ENCODE measurements at regions not wholly inside any gene's neighbourhood (a gene's known extent, or its start where the extent isn't known, plus 50 kb on each side); places are given as distances from the start of the nearest gene placed in this dataset.

GRCh38 chr1:38700077-38700470 lies 159.5 kb downstream of the RRAGC start (continued):
- TF ChIP-seq NR1H2 (CRISPR knock-in tag; IDR thresholded peaks at IDR 0.05), result no peak
- TF ChIP-seq, protein P1, sequence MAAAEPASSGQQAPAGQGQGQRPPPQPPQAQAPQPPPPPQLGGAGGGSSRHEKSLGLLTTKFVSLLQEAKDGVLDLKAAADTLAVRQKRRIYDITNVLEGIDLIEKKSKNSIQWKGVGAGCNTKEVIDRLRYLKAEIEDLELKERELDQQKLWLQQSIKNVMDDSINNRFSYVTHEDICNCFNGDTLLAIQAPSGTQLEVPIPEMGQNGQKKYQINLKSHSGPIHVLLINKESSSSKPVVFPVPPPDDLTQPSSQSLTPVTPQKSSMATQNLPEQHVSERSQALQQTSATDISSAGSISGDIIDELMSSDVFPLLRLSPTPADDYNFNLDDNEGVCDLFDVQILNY (CRISPR knock-in tag; IDR thresholded peaks at IDR 0.05), result no peak
- TF ChIP-seq RORB (CRISPR knock-in tag; IDR thresholded peaks at IDR 0.05), result no peak
- no peak for TF ChIP-seq ZNF219 (CRISPR knock-in tag; IDR thresholded peaks at IDR 0.05; ENCODE audit: borderline replicate concordance)

DNA sequence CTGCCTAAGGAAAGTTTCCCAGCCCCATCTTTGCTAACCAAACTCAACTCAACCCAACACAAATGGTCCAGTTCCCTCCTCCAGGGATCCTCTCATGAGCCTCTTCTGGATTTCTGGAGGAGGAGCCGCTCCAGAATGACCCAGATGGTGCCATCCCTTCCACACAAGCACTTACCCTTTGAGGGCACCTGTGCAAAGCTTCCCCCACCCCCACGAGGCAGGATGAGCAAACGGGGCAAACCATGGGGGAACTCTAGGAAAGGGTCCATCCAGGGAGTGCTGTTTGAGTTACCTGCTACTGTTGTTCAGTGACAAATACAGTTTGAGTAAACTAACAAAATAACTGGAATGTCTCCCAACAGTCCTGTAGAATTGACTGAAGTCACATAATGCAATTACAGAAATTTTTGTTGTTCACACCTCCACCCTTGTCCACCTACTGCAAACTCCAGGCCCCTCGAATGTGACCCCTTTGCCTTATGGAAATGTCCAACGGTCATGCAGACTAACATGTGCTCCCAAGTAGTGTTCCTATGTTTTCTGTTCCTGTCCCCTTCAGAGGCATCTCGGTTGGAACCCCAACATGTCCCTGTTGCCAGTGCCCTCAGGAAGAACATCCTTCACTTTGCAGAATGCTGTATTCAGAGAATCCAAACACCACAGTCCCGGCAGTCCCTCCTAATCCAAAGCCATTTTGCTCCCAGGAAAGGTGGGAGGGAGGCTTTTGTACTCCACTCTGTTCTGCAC lies 160.1 kb downstream of the RRAGC start:
- no peak for TF ChIP-seq PRDM15 (CRISPR knock-in tag; IDR thresholded peaks at IDR 0.05)
- no peak for TF ChIP-seq ATF3 (CRISPR knock-in tag; conservative IDR thresholded peaks at IDR 0.05)
- no peak for TF ChIP-seq GRHL2 (CRISPR knock-in tag; IDR thresholded peaks at IDR 0.05; ENCODE audit: insufficient replicate concordance, severe bottlenecking)
- TF ChIP-seq CREM (CRISPR knock-in tag; IDR thresholded peaks at IDR 0.05), result no peak
- TF ChIP-seq KAT7 (CRISPR knock-in tag; IDR thresholded peaks at IDR 0.05; ENCODE audit: borderline replicate concordance), result no peak
- TF ChIP-seq ZNF317 (CRISPR knock-in tag; IDR thresholded peaks at IDR 0.05; ENCODE audit: borderline replicate concordance, low read depth), result no peak
- TF ChIP-seq ZSCAN18 (CRISPR knock-in tag; IDR thresholded peaks at IDR 0.05), result no peak
- TF ChIP-seq, protein P2, sequence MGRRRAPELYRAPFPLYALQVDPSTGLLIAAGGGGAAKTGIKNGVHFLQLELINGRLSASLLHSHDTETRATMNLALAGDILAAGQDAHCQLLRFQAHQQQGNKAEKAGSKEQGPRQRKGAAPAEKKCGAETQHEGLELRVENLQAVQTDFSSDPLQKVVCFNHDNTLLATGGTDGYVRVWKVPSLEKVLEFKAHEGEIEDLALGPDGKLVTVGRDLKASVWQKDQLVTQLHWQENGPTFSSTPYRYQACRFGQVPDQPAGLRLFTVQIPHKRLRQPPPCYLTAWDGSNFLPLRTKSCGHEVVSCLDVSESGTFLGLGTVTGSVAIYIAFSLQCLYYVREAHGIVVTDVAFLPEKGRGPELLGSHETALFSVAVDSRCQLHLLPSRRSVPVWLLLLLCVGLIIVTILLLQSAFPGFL (CRISPR knock-in tag; IDR thresholded peaks at IDR 0.05; ENCODE audit: borderline replicate concordance), result no peak
- H3K27me3 Mint-ChIP-seq (ENCODE audit: low read depth), result no peaks in the 10 kb centered on the region; the same call in 1 of the 2 replicates
- peaks cover 5% of the 10 kb centered on the region; the same call in 1 of the 2 replicates for H3K4me1 Mint-ChIP-seq
- DNase-seq (ENCODE audit: low spot score) (no peak), ATAC-seq (no peak)
- H3K9me3 Mint-ChIP-seq, result peaks cover 19% of the 10 kb centered on the region
- H3K27ac Mint-ChIP-seq, result no peak overlapping the region
- no peak overlapping the region for H3K4me3 Mint-ChIP-seq
- ChIA-PET POLR2A (no interaction called here), CTCF (no interaction called here)
- no peaks in the 10 kb centered on the region for H3K36me3 Mint-ChIP-seq

DNA sequence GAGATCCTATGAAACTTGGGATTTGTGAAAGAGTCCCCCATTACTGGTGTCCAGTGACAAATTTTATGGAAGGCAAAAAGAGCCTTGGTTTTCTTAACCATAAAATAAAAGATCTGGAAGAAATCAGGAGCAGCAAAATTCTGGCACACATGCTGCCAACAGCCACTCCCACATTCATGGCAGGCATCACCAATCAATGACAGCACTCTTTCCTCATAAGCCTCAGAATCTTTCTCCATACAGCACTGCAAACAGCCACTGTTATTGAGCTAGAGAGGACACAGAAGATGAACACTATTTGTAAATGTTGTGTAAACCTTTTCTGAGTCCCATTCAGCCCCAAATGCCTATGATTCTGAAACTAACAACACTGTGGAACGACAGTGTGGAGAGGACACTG lies 162.2 kb downstream of the RRAGC start:
- ChIA-PET CTCF (interaction anchor here (1.2 kb wide), 1 partner anchor 30 kb away, joined by 4 read pairs; no protein-coding TSS in a partner anchor), POLR2A (no interaction called here)
- Mint-ChIP-seq H3K36me3 (no peaks in the 10 kb centered on the region), H3K27me3 (ENCODE audit: low read depth) (no peaks in the 10 kb centered on the region; the same call in 1 of the 2 replicates), H3K4me3 (no peak overlapping the region), H3K9me3 (peaks cover 19% of the 10 kb centered on the region), H3K27ac (no peak overlapping the region), H3K4me1 (peaks cover 5% of the 10 kb centered on the region; the same call in 1 of the 2 replicates)
- no peak for ATAC-seq
- no peak for DNase-seq (ENCODE audit: low spot score)
- TF ChIP-seq PRDM15 (CRISPR knock-in tag; IDR thresholded peaks at IDR 0.05) (no peak), CREM (CRISPR knock-in tag; IDR thresholded peaks at IDR 0.05) (no peak), JAZF1 (CRISPR knock-in tag; IDR thresholded peaks at IDR 0.05) (no peak), ZNF219 (CRISPR knock-in tag; IDR thresholded peaks at IDR 0.05; ENCODE audit: borderline replicate concordance) (no peak), SOX15 (CRISPR knock-in tag; IDR thresholded peaks at IDR 0.05) (no peak)
- TF ChIP-seq, protein P3, sequence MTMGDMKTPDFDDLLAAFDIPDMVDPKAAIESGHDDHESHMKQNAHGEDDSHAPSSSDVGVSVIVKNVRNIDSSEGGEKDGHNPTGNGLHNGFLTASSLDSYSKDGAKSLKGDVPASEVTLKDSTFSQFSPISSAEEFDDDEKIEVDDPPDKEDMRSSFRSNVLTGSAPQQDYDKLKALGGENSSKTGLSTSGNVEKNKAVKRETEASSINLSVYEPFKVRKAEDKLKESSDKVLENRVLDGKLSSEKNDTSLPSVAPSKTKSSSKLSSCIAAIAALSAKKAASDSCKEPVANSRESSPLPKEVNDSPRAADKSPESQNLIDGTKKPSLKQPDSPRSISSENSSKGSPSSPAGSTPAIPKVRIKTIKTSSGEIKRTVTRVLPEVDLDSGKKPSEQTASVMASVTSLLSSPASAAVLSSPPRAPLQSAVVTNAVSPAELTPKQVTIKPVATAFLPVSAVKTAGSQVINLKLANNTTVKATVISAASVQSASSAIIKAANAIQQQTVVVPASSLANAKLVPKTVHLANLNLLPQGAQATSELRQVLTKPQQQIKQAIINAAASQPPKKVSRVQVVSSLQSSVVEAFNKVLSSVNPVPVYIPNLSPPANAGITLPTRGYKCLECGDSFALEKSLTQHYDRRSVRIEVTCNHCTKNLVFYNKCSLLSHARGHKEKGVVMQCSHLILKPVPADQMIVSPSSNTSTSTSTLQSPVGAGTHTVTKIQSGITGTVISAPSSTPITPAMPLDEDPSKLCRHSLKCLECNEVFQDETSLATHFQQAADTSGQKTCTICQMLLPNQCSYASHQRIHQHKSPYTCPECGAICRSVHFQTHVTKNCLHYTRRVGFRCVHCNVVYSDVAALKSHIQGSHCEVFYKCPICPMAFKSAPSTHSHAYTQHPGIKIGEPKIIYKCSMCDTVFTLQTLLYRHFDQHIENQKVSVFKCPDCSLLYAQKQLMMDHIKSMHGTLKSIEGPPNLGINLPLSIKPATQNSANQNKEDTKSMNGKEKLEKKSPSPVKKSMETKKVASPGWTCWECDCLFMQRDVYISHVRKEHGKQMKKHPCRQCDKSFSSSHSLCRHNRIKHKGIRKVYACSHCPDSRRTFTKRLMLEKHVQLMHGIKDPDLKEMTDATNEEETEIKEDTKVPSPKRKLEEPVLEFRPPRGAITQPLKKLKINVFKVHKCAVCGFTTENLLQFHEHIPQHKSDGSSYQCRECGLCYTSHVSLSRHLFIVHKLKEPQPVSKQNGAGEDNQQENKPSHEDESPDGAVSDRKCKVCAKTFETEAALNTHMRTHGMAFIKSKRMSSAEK (CRISPR knock-in tag; IDR thresholded peaks at IDR 0.05; ENCODE audit: borderline replicate concordance), result no peak

Measured in WTC11 (cell line).